Sigmoid colon (tissue), 4 donors: ENCODE measurements at regions not wholly inside any gene's neighbourhood (a gene's known extent, or its start where the extent isn't known, plus 50 kb on each side); places are given as distances from the start of the nearest gene placed in this dataset.

ENCODE experiments used
- CTCF ChIP-seq, 4 experiments: fragments of 450-650 bp in 3 of 4; fragments of 200-600 bp in 1 of 4; IDR thresholded peaks; one replicate each; pipeline ENCODE4 v1.5.1; 2016 to 2019; ENCODE audit warnings: antibody characterized with exemption in 4 of 4, mild to moderate bottlenecking in 3 of 4, moderate library complexity in 2 of 4
- POLR2AphosphoS5 ChIP-seq, 4 donors: sonication (generic); formaldehyde crosslinking; IDR thresholded peaks; one replicate each; pipeline ENCODE4 v1.6.1; 2017; ENCODE audit warnings: antibody characterized with exemption in 4 of 4

GRCh38 chrX:138485767-138486166, 225.8 kb downstream of the FGF13 start:
- no peak for TF ChIP-seq CTCF (IDR thresholded peaks at IDR 0.05)
- no peak for TF ChIP-seq POLR2AphosphoS5 (IDR thresholded peaks at IDR 0.05)
